ENCODE measurements at regions not wholly inside any gene's neighbourhood (a gene's known extent, or its start where the extent isn't known, plus 50 kb on each side); places are given as distances from the start of the nearest gene placed in this dataset.

GRCh38 chr6:45830441-45831139, 185.1 kb downstream of the CLIC5 start:
- peak; percentile 40 for DNase-seq (ENCODE audit: low read depth)

- DNase-seq (ENCODE audit: low read depth) = no peak
Measured at GRCh38 chr6:45829873-45830272, 185.8 kb downstream of the CLIC5 start.

GRCh38 chr6:45827952-45828530, 187.6 kb downstream of the CLIC5 start:
- DNase-seq (ENCODE audit: low read depth) = no peak

DNA sequence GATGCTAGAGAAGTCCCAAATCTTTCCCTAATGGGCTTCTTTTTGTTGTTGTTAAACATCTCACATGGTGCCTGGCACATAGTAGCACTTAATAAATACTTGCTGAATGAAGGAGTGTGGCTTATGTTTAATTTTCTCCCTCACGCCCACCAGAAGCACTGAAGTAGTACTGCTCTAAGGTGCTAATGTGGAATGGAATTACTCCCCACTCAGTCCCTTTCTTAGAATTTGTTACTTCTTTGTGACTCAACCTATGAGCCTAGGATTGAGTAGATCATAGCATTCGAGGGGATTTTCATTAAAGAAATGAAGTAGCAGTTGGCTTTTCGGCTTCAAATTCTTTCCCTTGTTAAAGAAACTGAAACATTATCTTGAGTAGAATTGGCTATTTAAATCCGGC, 192.8 kb downstream of the CLIC5 start:
- no peak for DNase-seq (ENCODE audit: low read depth)

- peak; percentile 26 for DNase-seq (ENCODE audit: low read depth)
Measured at GRCh38 chr6:45822246-45822812, 193.3 kb downstream of the CLIC5 start.

GRCh38 chr6:45818655-45819054, 197.0 kb downstream of the CLIC5 start:
- no peak for DNase-seq (ENCODE audit: low read depth)

- no peak for DNase-seq (ENCODE audit: low read depth)
Measured at GRCh38 chr6:45816674-45817297, 198.9 kb downstream of the CLIC5 start.

DNA sequence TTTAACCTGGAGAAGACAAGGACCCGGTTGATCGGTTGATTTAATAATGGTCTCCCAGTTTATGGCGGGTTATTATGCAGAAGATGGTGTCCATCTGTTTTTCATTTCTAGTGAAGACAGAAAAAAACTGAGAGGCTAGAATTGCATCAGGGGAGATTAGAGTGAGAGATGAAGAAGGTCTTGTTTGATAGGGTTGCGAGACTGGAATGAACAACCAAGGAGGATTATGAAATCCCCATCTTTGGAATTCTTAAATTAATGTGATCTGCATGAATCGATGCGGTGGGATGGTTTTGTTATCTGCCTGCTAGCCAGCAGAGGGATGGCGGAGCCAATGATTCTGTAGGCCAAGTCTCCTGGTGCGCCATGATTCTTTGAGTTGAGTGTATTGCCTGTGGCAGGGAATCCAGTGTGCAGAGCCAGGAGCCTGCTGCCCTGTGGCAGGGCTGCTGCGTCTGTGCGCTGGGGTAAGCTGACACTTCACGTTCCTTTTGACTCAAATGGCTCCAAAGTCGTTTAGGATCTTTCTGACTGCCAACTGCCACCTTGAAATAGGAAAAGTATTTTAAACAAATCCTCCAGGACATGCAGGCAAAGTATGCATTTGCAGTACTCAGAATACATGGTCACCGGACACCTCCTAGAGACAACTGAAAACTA, 200.1 kb downstream of the CLIC5 start:
- DNase-seq (ENCODE audit: low read depth) = no peak

GRCh38 chr6:45814772-45815171, 200.9 kb downstream of the CLIC5 start:
- no peak for DNase-seq (ENCODE audit: low read depth)

GRCh38 chr6:45813943-45814342, 201.7 kb downstream of the CLIC5 start:
- no peak for DNase-seq (ENCODE audit: low read depth)

- DNase-seq (ENCODE audit: low read depth) = no peak
Measured at GRCh38 chr6:45812922-45813321, 202.7 kb downstream of the CLIC5 start.

GRCh38 chr6:45808917-45809316, 206.7 kb downstream of the CLIC5 start:
- no peak for DNase-seq (ENCODE audit: low read depth)

- DNase-seq (ENCODE audit: low read depth) = no peak
Measured at GRCh38 chr6:45808042-45808645, 207.5 kb downstream of the CLIC5 start.

DNA sequence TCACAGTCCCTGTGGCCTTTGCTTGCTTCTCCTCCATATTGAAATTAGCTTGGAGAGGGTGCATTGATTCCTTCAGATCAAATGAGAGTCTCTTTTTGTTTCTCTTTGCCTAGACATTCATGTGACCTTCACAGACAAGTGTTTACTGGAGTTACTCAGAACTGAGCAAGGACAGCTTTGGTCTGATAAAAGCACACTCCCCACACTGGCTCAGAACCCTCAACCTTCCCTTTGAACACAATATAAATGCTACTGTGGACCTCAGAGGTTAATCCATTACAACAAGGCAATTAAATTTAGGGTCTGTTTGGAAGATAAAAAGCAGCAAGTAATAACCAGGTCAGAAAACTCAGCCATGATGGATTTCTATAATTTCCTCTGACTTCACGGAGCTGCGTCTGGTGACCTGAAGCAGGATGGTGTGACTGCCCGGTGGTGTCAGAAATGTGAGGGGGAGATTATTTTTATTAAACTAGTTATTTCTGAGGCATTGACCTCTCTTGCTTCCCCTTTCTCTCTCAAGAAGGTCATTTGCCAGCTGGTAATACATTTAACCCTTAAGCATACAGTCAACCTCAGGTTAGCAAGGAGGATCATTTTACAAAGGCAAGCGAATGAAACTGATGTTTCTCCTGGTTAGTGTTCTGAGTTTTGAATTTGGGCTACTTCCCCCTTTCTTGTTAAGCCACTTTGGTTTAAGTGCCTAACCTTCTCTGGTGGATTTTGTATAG, 208.2 kb downstream of the CLIC5 start:
- no peak for DNase-seq (ENCODE audit: low read depth)

GRCh38 chr6:45806172-45806571, 209.5 kb downstream of the CLIC5 start:
- no peak for DNase-seq (ENCODE audit: low read depth)

GRCh38 chr6:45803071-45803470, 212.6 kb downstream of the CLIC5 start:
- no peak for DNase-seq (ENCODE audit: low read depth)

DNA sequence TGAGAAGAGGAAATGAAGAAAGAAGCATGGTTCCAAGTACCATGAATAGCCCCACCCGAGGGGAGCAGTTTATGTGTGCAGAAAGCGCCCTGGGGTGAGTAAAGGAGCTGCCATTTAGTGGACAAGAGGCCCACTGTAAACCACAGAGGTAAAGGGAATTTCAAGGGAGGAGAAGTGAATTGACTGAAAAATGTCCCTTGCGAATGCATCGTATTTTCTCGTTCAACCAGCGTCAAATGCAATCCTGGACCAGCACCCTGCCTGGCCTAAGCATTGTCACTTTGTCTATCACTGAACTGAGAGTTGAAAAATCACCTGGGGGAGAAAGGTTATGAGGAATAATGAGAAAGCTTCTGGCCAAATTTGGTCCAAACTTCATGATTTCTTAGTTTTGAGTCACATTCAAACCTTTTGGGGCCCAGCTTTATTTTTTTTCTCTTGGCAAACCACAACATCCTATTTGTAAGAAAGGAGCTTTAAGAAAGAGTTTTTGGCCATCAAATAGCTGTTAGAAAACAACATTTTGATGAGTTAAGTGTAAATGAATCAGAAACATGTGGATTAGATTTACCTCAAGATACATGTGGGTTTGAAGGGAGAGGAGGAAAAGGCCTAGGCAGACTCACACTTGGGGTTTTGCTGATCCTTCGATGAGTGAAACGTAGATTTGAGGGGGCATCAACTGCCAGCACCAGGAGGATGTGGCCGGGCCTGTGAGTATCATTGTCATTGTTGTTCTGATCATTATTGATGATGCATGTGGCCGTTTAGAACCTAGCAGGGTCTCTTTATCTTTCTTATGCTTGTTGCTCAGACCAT, 214.0 kb downstream of the CLIC5 start:
- peak; percentile 32 for DNase-seq (ENCODE audit: low read depth)

- no peak for DNase-seq (ENCODE audit: low read depth)
Measured at GRCh38 chr6:45800911-45801310, 214.7 kb downstream of the CLIC5 start.

- no peak for DNase-seq (ENCODE audit: low read depth)
Measured at GRCh38 chr6:45795678-45796077, 220.0 kb downstream of the CLIC5 start.

DNA sequence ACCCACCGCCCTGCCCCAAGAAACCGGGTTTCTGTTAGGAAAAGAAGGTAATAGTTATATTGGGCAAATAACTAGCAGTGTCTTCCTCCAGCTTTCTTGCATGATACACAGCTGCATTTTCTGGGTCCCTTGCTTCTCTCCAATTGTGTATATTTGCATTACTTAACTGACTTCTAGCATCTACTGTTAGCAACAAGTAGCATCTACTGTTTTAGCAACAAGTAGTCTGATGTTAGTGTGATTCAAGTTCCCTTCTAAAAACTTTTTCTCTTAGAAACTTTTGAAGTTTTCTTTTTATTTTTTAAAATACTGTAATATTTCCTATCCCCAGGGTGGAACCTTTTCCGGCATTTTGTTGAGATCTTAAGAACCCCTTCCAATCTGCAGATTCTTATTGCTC, 221.2 kb downstream of the CLIC5 start:
- DNase-seq (ENCODE audit: low read depth) = no peak

Measured in activated T-cell treated with anti-CD3 and anti-CD28 coated beads for 24 hours (primary cell).